GM18858 (cell line): ENCODE measurements at regions not wholly inside any gene's neighbourhood (a gene's known extent, or its start where the extent isn't known, plus 50 kb on each side); places are given as distances from the start of the nearest gene placed in this dataset.

Source experiments
- ATAC-seq: cut with Tn5 transposase; IDR thresholded peaks from one replicate; pipeline ENCODE4 v1.9.1; 2021; ENCODE audit not compliant: unreplicated experiment

- no peak for ATAC-seq
These were observed 192.2 kb upstream of the SYNDIG1 start for GRCh38 chr20:24277196-24277595.

GRCh38 chr20:24275946-24276705 lies 193.3 kb upstream of the SYNDIG1 start:
- no peak for ATAC-seq

- ATAC-seq: no peak
These were observed 196.2 kb upstream of the SYNDIG1 start for GRCh38 chr20:24273251-24273650.

DNA sequence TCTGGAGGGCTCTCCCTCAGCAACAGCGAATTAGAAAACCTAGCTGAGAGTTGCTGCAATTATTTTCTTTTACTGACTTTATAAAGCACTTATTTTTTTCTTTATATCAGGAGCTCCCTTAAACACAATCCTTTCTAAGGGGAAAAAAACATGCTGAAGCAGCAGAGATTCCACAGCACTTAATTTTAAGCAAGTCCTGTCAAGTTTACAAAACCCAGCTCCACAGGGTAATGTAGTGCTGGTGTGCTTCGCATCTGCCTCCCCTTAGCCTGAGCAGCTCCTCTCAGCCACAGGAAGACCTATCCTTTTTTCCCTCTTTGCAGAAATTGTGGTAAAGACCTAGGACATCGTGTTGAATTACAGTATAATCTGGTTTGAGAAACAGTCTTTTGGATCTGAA lies 208.1 kb upstream of the SYNDIG1 start:
- no peak for ATAC-seq

DNA sequence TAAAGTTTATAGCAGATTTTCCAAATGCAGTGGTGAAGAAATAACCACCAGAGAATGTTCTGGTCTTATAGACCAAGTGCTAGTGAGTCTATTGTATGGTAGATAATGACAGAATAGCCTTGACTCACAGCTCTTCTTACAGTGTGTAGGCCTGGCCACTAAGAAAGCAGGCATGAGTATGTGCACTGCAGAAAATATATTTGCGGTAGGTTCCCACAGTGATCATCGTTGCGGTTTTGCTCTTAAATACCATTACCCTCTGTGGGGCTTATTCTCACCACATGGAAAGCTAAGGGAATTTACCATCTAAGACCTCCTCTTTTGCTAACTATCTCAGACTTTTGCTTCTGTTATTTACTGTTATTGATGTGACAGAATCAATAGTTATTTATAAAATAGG lies 212.3 kb upstream of the SYNDIG1 start:
- ATAC-seq: no peak

DNA sequence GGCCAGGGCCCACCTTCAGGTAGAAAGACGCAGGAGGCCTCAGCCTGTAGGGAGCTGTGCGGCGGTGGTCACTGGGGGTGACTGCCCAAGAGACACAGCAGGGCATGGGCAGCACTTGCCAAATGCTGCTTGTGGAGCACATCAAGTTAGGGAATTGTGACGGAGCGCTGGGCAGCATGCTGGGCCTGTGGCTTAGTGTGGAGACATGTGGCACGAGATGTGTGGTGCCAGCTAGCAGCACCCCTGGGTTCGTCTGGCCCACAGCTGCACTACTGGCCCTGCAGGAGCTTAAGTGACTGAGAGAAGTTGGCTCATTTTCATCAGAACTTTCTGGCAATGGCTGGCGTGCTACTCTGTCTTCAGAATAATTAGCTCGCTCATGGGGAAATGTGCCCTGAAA lies 213.1 kb upstream of the SYNDIG1 start:
- no peak for ATAC-seq

DNA sequence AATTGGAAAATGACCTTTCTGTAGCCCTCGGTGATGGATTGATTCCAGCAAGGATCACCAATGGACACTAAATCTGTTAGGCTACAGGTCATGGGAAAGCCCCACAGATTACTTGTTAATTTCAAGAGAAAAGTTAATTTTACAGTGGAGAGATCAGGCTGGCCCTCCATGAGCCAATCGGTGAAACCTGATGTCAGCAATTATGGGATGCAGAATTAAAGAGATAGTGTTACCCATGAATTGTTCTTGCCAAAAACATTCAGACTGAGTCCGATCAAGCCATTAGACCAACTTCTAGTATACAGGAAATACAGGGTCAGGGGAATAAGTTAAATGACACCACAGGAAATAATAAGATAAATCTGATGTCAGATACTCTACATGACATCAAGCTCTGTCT lies 214.9 kb upstream of the SYNDIG1 start:
- no peak for ATAC-seq

GRCh38 chr20:24253321-24253720 lies 216.1 kb upstream of the SYNDIG1 start:
- no peak for ATAC-seq

- ATAC-seq: no peak
These were observed 224.3 kb upstream of the SYNDIG1 start for GRCh38 chr20:24245094-24245493.

DNA sequence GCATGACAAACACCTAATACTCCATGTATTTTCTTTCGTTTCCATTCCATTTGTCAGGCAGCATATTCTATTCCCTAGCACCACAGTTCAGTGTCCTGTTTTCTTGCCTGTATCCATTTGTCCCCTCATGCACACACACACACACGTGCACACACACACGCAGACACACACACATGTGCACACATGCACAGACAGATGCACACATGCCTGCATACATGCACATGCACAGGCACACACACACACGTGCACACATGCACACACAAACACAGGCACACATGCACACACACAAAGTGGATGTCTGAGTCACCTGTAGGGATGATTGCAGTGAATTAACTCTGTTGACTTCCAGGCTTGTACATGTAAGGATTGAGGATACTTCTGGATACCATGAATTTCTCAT lies 226.7 kb upstream of the SYNDIG1 start:
- ATAC-seq: no peak

DNA sequence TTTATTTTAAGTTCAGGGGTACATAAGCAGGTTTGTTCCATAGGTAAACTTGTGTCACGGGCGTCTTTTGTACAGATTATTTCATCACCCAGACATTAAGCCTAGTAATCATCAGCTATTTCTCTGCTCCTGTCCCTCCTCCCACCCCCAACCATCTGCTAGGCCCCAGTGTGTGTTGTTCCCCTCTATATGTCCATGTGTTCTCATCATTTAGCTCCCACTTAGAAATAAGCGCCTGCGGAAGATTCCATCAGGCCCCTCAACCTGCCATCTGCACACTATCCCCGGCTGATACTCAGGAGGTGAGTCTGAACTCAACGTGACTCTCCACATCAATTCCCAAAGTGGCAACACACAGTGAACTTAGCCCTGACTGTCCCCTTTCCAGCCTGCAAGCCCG lies 228.0 kb upstream of the SYNDIG1 start:
- no peak for ATAC-seq

- ATAC-seq: no peak
These were observed 232.5 kb upstream of the SYNDIG1 start for GRCh38 chr20:24236963-24237362.

DNA sequence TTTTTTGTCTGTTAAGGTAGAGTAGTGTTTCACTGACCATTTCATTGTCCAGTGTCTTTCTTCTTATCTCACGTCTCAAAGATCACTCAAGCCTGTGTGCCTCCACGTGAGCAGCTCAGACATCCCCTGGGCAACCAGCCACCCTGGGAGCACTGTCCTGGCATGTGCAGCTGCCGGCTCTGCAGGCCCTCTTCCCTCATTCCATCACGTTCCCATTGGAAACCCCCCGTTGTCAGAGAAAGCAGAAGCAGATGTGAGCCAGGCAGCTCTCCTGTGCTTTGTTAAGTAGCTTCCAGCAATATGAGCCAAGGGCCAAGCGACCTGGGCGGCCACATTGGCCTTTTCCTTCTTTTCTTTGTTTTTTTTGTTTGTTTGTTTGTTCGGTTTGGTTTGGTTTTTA lies 233.2 kb upstream of the SYNDIG1 start:
- no peak for ATAC-seq

GRCh38 chr20:24235296-24236175 lies 233.9 kb upstream of the SYNDIG1 start:
- no peak for ATAC-seq

DNA sequence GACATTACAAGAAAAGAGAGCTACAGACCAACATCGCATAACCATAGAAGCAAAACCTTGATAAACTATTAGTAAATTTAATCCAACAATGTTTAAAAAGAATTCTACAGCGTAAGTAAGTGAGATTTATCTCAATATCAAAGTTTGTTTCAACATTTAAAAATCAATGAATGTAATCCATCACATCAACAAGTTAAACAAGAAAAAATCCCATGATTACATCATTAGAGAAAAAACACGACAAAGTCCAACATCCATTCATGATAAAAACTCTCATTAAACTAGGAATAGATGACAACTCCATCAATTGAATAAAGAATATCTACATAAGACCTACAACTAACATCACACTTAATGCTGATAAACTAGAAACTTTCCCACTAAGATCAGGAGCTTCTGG lies 239.0 kb upstream of the GGTLC1 start:
- no peak for ATAC-seq

- no peak for ATAC-seq
These were observed 223.9 kb upstream of the GGTLC1 start for GRCh38 chr20:24212494-24212893.

GRCh38 chr20:24211972-24212371 lies 223.4 kb upstream of the GGTLC1 start:
- ATAC-seq: no peak

DNA sequence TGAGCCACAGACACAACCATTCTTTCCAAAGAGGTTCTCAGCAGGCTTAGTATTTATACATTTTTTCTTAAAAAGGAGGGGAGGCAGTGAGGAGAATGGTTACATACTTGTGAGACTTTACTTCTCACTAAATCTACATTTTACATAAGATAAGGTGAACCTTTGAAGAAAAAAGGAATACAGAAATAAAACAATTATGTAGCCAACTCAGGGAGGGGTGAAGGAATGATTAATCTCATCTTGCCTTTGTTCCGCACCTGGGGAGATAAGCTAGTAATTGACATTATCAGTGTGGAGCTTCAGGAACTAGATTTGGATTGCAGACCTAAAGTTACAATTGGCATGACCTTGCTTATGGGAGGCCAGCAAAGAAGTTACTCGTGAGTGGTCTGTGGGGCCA lies 221.8 kb upstream of the GGTLC1 start:
- no peak for ATAC-seq

GRCh38 chr20:24208652-24209051 lies 220.1 kb upstream of the GGTLC1 start:
- ATAC-seq: no peak

GRCh38 chr20:24207803-24208300 lies 219.3 kb upstream of the GGTLC1 start:
- no peak for ATAC-seq

DNA sequence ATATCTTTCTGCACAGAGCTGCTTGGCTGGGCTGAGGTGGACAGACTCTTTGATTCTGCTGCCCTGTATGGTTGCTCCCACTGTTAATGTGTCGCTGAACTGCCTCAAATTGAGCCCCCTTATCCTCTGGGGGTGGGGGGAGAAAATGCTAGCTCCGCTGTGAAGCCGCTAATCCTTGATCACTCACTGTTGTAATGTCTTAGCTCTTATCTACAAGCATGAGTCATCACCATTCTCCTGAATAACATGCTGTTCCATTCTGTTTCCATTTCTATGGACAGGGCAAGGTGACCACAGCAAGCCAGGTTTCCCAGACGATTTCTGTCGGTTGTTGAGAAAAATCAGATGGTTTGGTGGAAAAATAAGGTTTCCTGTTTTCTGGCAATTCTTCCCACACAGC lies 218.4 kb upstream of the GGTLC1 start:
- ATAC-seq: no peak

DNA sequence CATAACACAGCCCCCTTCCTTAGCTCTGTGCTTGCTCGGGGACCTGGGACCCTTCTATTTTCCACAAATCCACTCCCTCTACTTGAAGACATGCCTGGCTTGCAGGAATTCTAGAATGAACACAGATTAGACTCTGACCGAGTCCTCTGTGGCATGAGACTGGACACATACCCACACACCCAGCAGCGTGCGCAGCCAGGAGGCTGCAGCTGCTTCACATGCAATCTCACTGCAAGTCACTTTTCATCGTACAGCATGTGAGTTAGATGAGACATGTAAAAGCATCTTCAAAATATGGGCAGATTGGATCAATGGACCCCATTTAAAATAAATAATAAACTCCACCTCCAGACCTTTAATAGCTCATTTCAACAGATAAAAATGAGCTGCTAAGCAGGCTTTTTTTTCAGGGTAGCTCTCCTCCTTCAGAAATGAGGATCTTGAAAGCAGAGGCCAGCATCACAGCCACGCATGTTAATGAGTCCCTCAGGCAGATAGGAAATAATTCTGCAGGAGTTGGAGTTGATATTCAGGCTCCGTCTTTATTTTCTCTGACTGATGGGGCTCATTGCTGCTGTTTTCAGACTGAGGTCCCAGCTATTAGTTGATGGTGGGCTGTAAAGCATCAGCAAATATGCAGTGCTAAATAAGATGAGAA lies 215.1 kb upstream of the GGTLC1 start:
- ATAC-seq: no peak
